Loucy (cell line): ENCODE measurements at regions not wholly inside any gene's neighbourhood (a gene's known extent, or its start where the extent isn't known, plus 50 kb on each side); places are given as distances from the start of the nearest gene placed in this dataset.

Experiments used
- H2AFZ ChIP-seq: fragments of 200-600 bp; sonication (generic); 2 replicates; pipeline ENCODE4 v1.6.0; 2016; ENCODE audit warnings: antibody characterized with exemption, mild to moderate bottlenecking, low read length, moderate library complexity
- H3F3A ChIP-seq: fragments of 200-600 bp; 2 replicates; pipeline ENCODE4 v1.6.0; 2016; ENCODE audit warnings: antibody characterized with exemption, low read depth, mild to moderate bottlenecking
- H3K27me3 ChIP-seq: fragments of 200-600 bp; sonication (generic); 2 replicates; pipeline ENCODE4 v1.6.1; 2014; ENCODE audit warnings: low read length, mild to moderate bottlenecking; ENCODE audit not compliant: insufficient read depth, poor library complexity, severe bottlenecking
- H3K36me3 ChIP-seq: fragments of 200-600 bp; sonication (generic); 2 replicates; pipeline ENCODE4 v1.6.1; 2016; ENCODE audit warnings: low read length; ENCODE audit not compliant: insufficient read depth
- H3K4me1 ChIP-seq: fragments of 200-600 bp; sonication (generic); 2 replicates; pipeline ENCODE4 v1.5.1; 2014; ENCODE audit warnings: low read length, mild to moderate bottlenecking; ENCODE audit not compliant: insufficient read depth, poor library complexity, severe bottlenecking
- H3K4me2 ChIP-seq: fragments of 200-600 bp; sonication (generic); 2 replicates; pipeline ENCODE4 v1.6.0; 2014; ENCODE audit warnings: antibody characterized with exemption, low read length, low read depth, mild to moderate bottlenecking; ENCODE audit not compliant: poor library complexity, severe bottlenecking
- H3K4me3 ChIP-seq: fragments of 200-600 bp; sonication (generic); 2 replicates; pipeline ENCODE4 v1.5.1; 2014; ENCODE audit warnings: low read length, mild to moderate bottlenecking, mixed read lengths; ENCODE audit not compliant: poor library complexity, severe bottlenecking
- H3K79me2 ChIP-seq: fragments of 200-600 bp; sonication (generic); 2 replicates; pipeline ENCODE4 v1.6.1; 2014; ENCODE audit warnings: low read length; ENCODE audit not compliant: insufficient read depth
- H3K9ac ChIP-seq: fragments of 200-600 bp; sonication (generic); 2 replicates; pipeline ENCODE4 v1.6.0; 2014; ENCODE audit warnings: mild to moderate bottlenecking, low read depth, low read length, moderate library complexity; ENCODE audit not compliant: poor library complexity, severe bottlenecking
- H3K9me2 ChIP-seq: fragments of 200-600 bp; sonication (generic); replicated peaks from 2 replicates; pipeline ENCODE4 v1.6.1; 2016; ENCODE audit warnings: low read depth, low read length, mixed read lengths
- H3K9me3 ChIP-seq: fragments of 200-600 bp; sonication (generic); 2 replicates; pipeline ENCODE4 v1.6.1; 2014; ENCODE audit warnings: mild to moderate bottlenecking, antibody characterized with exemption, low read length, low read depth; ENCODE audit not compliant: insufficient read depth
- H4K20me1 ChIP-seq: fragments of 200-600 bp; sonication (generic); 2 replicates; pipeline ENCODE4 v1.6.0; 2014; ENCODE audit warnings: antibody characterized with exemption, low read length, mild to moderate bottlenecking; ENCODE audit not compliant: insufficient read depth, poor library complexity, severe bottlenecking
- EZH2phosphoT487 ChIP-seq: fragments of 200-600 bp; IDR thresholded peaks from 2 replicates; pipeline ENCODE4 v1.6.1; 2018; ENCODE audit warnings: antibody characterized with exemption, mild to moderate bottlenecking, moderate library complexity, borderline replicate concordance
- TF ChIP-seq, protein P1 (sequence below): fragments of 200-600 bp; sonication (generic); conservative IDR thresholded peaks from 2 replicates; pipeline ENCODE4 v1.5.1; 2014; ENCODE audit warnings: mild to moderate bottlenecking, antibody characterized with exemption, low read length

DNA sequence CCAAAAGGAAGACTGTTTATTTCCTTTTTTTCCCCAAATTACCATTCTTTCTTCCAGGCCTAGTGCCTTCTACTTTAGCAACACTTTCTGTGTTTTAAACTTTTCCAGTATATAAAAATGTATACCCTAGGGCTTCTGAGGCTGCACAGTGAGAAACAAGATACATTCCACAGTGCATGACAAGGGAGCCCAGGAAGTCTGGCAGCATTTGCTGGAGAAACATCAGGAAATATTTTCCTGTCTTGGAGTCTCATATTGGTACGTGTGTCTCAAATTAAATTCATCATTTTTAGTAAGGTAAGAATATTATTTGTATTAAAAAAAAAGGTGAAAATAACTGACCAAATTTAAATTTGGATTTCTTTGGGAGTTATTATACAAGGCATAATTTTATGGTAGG is 662.6 kb downstream of the RFPL4B start:
- no peak for TF ChIP-seq EZH2phosphoT487
- TF ChIP-seq, protein P1, sequence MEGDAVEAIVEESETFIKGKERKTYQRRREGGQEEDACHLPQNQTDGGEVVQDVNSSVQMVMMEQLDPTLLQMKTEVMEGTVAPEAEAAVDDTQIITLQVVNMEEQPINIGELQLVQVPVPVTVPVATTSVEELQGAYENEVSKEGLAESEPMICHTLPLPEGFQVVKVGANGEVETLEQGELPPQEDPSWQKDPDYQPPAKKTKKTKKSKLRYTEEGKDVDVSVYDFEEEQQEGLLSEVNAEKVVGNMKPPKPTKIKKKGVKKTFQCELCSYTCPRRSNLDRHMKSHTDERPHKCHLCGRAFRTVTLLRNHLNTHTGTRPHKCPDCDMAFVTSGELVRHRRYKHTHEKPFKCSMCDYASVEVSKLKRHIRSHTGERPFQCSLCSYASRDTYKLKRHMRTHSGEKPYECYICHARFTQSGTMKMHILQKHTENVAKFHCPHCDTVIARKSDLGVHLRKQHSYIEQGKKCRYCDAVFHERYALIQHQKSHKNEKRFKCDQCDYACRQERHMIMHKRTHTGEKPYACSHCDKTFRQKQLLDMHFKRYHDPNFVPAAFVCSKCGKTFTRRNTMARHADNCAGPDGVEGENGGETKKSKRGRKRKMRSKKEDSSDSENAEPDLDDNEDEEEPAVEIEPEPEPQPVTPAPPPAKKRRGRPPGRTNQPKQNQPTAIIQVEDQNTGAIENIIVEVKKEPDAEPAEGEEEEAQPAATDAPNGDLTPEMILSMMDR: no peak
- Histone ChIP-seq H3K9me2 (no peaks in the 10 kb centered on the region), H2AFZ (no peak overlapping the region), H3K27me3 (no peaks in the 10 kb centered on the region), H3K4me3 (no peak overlapping the region), H3K36me3 (no peaks in the 10 kb centered on the region), H3K4me1 (no peaks in the 10 kb centered on the region), H4K20me1 (no peaks in the 10 kb centered on the region), H3K79me2 (no peaks in the 10 kb centered on the region), H3K9me3 (no peaks in the 10 kb centered on the region), H3K9ac (no peak overlapping the region), H3K4me2 (no peak overlapping the region), H3F3A (no peaks in the 10 kb centered on the region)

GRCh38 chr6:113010196-113010989 is 663.3 kb downstream of the RFPL4B start:
- Histone ChIP-seq H3K27me3 (no peaks in the 10 kb centered on the region), H3K9me2 (no peaks in the 10 kb centered on the region), H3K79me2 (no peaks in the 10 kb centered on the region), H4K20me1 (no peaks in the 10 kb centered on the region), H3K4me1 (no peaks in the 10 kb centered on the region), H3F3A (no peaks in the 10 kb centered on the region), H3K9me3 (no peaks in the 10 kb centered on the region), H3K36me3 (no peaks in the 10 kb centered on the region), H3K4me3 (no peak overlapping the region), H2AFZ (no peak overlapping the region), H3K9ac (no peak overlapping the region), H3K4me2 (no peak overlapping the region)
- no peak for TF ChIP-seq EZH2phosphoT487
- TF ChIP-seq, protein P1: no peak

- H3K9me2 ChIP-seq: no peaks in the 10 kb centered on the region
- H3K36me3 ChIP-seq: no peaks in the 10 kb centered on the region
- no peak overlapping the region for H3K4me3 ChIP-seq
- H3K4me1 ChIP-seq: no peaks in the 10 kb centered on the region
- no peak for TF ChIP-seq EZH2phosphoT487
- TF ChIP-seq, protein P1: no peak
- no peaks in the 10 kb centered on the region for H3K79me2 ChIP-seq
- H4K20me1 ChIP-seq: no peaks in the 10 kb centered on the region
- no peaks in the 10 kb centered on the region for H3F3A ChIP-seq
- H2AFZ ChIP-seq: no peak overlapping the region
- no peak overlapping the region for H3K9ac ChIP-seq
- no peaks in the 10 kb centered on the region for H3K27me3 ChIP-seq
- H3K9me3 ChIP-seq: no peaks in the 10 kb centered on the region
- H3K4me2 ChIP-seq: no peak overlapping the region
Measured at GRCh38 chr6:113011389-113011788, 664.3 kb downstream of the RFPL4B start.
